ENCODE measurements at regions not wholly inside any gene's neighbourhood (a gene's known extent, or its start where the extent isn't known, plus 50 kb on each side); places are given as distances from the start of the nearest gene placed in this dataset.

DNA sequence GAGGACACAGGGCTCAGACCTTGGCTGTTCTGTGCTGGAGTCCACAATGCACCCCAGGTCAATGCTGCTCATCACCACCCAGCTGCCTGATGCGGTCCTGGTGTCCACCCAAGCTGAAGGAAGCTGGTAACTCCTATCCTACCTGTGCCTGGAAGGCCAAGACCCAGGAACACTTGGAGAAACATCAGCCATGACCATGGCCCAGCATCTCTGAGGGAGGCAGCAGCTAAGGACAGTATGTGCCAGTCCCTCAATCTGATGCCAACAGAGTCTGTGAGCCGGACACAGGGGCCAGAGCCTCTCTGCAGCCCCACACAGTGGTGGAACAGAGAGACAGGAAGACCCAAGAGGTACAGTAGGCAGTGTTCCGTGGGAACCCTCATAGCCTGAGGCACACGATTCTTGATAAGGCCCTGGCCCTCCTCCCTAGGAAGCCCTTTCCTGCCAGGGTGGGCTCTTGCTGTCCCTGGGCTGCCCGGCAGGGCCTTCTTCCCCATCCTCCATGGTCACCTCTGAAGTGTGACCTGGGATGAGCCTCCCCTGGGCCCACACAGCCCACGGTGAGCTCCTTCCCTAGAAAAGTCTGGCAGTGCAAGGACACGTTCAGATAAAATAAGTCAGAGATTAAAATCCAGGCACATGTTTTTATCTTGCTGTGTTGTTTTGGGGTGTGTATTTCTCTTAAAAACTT, 170.7 kb downstream of the THBS2 start:
- no peak for DNase-seq (ENCODE audit: low spot score)

- no peak for DNase-seq (ENCODE audit: low spot score)
Measured at GRCh38 chr6:169082093-169082492, 171.6 kb downstream of the THBS2 start.

- no peak for DNase-seq (ENCODE audit: low spot score)
Measured at GRCh38 chr6:169081248-169081647, 172.4 kb downstream of the THBS2 start.

- DNase-seq (ENCODE audit: low spot score), result no peak
Measured at GRCh38 chr6:169079650-169080049, 174.0 kb downstream of the THBS2 start.

DNA sequence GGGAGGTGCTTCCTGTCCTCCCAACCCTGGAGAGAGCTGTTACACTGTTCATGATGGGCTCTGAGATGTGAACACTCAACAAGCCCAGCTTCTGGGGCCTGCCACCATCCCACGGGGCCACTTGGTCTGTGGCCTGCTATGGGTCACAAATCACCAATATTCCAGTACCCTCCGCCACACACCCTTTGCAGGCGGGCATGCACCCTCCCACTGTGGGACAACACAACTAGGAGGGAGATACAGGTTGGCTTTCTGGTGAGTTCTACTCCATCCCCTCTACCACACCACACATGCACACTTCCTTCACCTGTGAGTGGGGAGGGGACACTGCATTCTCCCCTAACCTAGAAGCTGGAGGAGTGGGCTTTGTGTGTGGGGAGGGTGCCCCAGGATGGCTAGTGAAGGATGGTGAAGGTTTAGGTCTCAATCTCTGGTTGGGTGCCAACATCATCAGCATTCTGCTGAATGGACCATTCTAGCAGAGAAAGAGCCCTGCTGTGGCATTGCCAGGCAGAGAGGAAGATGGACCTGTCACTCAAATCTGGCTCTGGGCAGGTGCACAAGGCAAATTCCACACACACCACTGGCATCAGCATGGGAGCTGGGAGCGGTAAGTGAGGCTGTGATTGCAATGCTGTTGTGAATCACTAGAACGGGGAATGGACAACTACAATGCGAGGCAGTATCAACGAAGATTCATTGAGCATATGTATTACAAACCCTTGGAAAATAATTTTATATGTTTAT, 175.1 kb downstream of the THBS2 start:
- DNase-seq (ENCODE audit: low spot score), result no peak

DNA sequence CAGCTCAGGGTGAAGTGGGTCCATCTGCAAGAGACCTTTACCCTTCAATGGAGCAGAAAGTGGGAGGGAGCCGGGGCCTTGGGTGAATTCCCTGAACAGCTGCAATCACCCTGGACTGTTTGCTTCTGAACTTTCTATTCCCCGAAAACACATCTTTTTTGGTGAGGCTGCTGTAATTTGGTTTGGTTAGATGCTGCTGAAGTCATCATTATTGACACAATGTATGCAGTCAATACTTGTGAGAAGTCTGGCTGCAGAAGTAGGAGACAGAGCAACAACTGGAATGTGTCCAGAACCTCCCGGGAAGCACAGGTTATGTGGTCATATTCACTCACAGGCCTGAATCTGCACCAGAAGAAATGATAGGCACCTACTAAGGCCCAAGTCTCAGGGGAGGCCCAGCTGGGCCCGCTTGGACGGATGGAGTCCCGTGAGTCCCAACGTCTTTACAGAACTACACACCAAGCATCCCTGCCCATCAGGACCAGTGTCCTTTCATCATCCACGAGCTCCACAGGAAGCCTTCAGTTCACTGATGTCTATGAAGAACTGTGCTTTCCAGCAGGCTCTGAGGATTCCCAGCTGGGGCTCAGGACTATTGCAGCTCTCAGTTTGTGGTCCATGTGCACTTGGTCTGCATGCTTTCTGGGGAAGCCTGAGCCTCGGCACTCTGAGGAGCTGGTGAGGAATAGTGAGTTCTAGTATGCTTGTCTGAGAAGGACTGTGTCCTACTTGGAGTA, 177.6 kb downstream of the THBS2 start:
- DNase-seq (ENCODE audit: low spot score), result no peak

GRCh38 chr6:169075211-169075914, 178.3 kb downstream of the THBS2 start:
- peak; percentile 77 for DNase-seq (ENCODE audit: low spot score)

- DNase-seq (ENCODE audit: low spot score), result no peak
Measured at GRCh38 chr6:169074526-169074925, 179.1 kb downstream of the THBS2 start.

GRCh38 chr6:169073311-169073710, 180.3 kb downstream of the THBS2 start:
- no peak for DNase-seq (ENCODE audit: low spot score)

- DNase-seq (ENCODE audit: low spot score), result no peak
Measured at GRCh38 chr6:169072127-169073042, 181.3 kb downstream of the THBS2 start.

DNA sequence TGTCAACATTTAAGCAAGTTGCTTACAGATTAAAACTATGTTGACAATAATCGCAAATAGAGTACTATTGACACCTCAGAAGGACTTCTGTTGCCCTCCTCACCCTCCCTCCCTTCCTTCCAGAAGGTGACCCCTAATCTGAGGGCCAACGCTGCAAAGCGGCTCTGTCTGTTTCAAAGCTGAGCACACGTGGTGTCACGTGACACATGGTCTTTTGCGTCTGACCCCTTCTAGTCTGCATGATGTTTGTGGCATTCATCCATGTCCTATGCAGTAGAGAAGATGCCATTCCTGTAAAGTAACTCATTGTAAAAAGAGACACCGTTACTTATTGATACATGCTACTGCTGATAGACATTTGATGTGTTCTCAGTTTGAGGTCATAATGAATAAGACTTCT, 182.3 kb downstream of the THBS2 start:
- no peak for DNase-seq (ENCODE audit: low spot score)

GRCh38 chr6:169070506-169071176, 183.0 kb downstream of the THBS2 start:
- peak; percentile 67 for DNase-seq (ENCODE audit: low spot score)

DNA sequence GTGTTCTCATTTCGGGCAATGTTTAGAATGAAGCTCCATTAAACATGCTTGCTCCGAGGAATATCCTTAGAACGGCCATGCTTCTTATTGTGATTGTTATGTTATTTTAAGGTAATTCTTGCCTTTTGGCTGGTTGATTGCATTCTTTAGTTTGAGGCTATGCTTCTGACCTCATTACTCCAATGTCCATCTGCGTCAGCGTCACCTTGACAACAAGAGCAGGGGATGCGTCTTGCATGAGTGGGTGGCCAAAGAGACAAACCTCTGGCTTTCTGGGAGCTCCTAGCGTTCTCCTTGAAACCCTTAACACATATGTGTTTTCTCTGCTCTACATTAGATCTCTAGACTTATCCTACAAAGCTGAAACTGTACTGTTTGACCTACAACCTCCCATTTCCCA, 184.3 kb downstream of the THBS2 start:
- DNase-seq (ENCODE audit: low spot score), result no peak

GRCh38 chr6:169064194-169064593, 189.5 kb downstream of the THBS2 start:
- no peak for DNase-seq (ENCODE audit: low spot score)

- DNase-seq (ENCODE audit: low spot score), result no peak
Measured at GRCh38 chr6:169062272-169062671, 191.4 kb downstream of the THBS2 start.

DNA sequence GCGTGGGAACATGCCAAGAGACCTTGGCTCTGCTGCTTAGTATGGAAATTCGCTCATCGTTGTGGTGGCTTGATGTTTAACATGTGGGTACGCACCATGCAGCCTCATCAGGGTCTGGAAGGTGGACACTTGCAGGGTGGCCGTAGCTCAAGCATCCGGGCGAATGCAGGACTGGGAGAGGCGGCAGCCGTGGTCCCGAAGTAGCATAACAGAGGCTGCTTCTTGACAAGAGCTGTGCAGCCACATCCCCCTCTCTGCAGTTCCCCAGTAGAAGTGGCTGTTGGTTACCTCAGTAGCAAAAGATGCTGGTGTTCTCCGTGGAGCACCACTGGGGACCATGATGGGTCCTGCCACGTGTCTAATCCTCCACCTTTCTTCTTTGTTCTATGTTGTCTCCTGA, 195.0 kb downstream of the THBS2 start:
- no peak for DNase-seq (ENCODE audit: low spot score)

GRCh38 chr6:169052462-169052861, 201.2 kb downstream of the THBS2 start:
- DNase-seq (ENCODE audit: low spot score), result no peak

- no peak for DNase-seq (ENCODE audit: low spot score)
Measured at GRCh38 chr6:169051371-169051770, 202.3 kb downstream of the THBS2 start.

- no peak for DNase-seq (ENCODE audit: low spot score)
Measured at GRCh38 chr6:169048865-169049205, 204.8 kb downstream of the THBS2 start.

DNA sequence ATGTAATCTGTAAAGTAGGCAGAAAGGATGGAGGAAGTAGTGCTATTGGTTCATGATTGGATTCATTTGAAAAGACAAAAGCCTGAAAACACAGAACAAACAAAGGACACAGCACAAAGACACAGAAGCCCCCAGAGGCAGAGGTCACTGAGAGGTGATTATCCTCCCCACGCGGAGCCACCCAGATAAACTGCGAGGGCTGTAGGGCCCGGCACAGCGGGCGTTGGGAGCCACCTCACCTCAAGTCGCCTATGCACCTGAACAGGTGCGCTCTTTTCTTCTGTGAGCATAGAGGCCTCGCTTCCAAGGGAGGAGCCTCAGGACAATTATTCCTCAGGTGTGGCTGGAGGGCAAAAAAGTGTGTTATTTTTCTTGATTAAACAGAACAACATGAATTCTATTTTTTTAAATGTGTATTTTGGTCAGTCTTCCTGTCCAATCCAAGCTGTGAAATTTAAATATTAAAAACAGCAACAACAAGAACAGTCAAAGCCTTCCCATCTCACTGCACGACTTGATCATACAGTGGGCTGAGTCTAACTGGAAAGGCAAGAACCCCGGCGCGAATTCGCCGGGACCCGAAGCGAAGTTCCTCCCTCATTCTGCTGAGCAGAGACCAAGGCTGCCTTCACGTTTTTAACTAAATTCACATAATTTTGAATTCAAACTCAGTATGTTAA, 205.3 kb downstream of the THBS2 start:
- no peak for DNase-seq (ENCODE audit: low spot score)

Data from mucosa of gallbladder (tissue), 1 donor.